Activated T-cell treated with anti-CD3 and anti-CD28 coated beads, Interleukin-2, amount 50 U/mL, for 24 hours (primary cell): ENCODE measurements at regions not wholly inside any gene's neighbourhood (a gene's known extent, or its start where the extent isn't known, plus 50 kb on each side); places are given as distances from the start of the nearest gene placed in this dataset.
"Not testable (repeated sequence)": the region's sequence is repeated elsewhere in the genome, so short reads cannot be mapped to it uniquely, and the experiment has no call there.

Experiments
- DNase-seq: peaks from one replicate; pipeline ENCODE4 v3.0.0-alpha.2; 2020
- H3K27ac Mint-ChIP-seq: 2 replicates; pipeline ENCODE4 v1.8.0; 2020; ENCODE audit warnings: mild to moderate bottlenecking, mixed read lengths
- H3K27me3 Mint-ChIP-seq: 2 replicates; pipeline ENCODE4 v1.8.0; 2020; ENCODE audit warnings: mixed read lengths
- H3K36me3 Mint-ChIP-seq: 2 replicates; pipeline ENCODE4 v1.8.0; 2020; ENCODE audit warnings: low read depth, mixed read lengths
- H3K4me1 Mint-ChIP-seq: 2 replicates; pipeline ENCODE4 v1.8.0; 2020; ENCODE audit warnings: low read depth, mixed read lengths
- H3K4me3 Mint-ChIP-seq: 2 replicates; pipeline ENCODE4 v1.8.0; 2020; ENCODE audit warnings: mild to moderate bottlenecking, moderate library complexity, mixed read lengths
- H3K9me3 Mint-ChIP-seq: 2 replicates; pipeline ENCODE4 v1.8.0; 2020; ENCODE audit warnings: mixed read lengths

- no peaks in the 10 kb centered on the region for H3K27me3 Mint-ChIP-seq
- H3K27ac Mint-ChIP-seq = no peak overlapping the region
- H3K4me1 Mint-ChIP-seq = no peaks in the 10 kb centered on the region
- no peak for DNase-seq
- H3K36me3 Mint-ChIP-seq = no peaks in the 10 kb centered on the region
- H3K4me3 Mint-ChIP-seq = no peak overlapping the region
- no peaks in the 10 kb centered on the region for H3K9me3 Mint-ChIP-seq
These were observed 779.3 kb downstream of the SLITRK5 start for GRCh38 chr13:88450515-88450914.

- no peak overlapping the region for H3K4me3 Mint-ChIP-seq
- no peaks in the 10 kb centered on the region for H3K9me3 Mint-ChIP-seq
- no peaks in the 10 kb centered on the region for H3K4me1 Mint-ChIP-seq
- H3K36me3 Mint-ChIP-seq = no peaks in the 10 kb centered on the region
- H3K27ac Mint-ChIP-seq = no peak overlapping the region
- no peaks in the 10 kb centered on the region for H3K27me3 Mint-ChIP-seq
- no peak for DNase-seq
These were observed 785.0 kb downstream of the SLITRK5 start for GRCh38 chr13:88456151-88456550.

DNA sequence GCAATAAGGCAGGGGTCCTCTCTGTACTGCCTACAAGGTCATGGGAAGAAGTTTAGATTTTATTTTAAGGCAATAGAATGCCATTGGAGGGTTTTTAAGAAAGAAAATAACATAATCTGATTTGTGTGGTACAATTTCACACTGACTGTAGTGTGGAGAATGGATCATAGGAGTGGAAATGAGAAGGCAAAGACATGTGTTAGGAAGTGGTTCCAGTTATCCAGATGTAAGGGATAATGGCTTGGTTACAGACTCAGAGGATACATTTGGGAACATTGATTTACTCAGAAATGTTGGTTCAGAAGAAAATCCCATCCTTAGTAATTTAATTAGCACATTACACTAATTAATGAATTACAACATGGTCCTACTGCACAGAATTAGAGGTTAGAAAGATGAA lies 788.2 kb downstream of the SLITRK5 start:
- H3K27ac Mint-ChIP-seq = no peak overlapping the region
- no peaks in the 10 kb centered on the region for H3K4me1 Mint-ChIP-seq
- no peak overlapping the region for H3K4me3 Mint-ChIP-seq
- no peaks in the 10 kb centered on the region for H3K9me3 Mint-ChIP-seq
- H3K36me3 Mint-ChIP-seq = no peaks in the 10 kb centered on the region
- H3K27me3 Mint-ChIP-seq = no peaks in the 10 kb centered on the region
- DNase-seq = no peak

DNA sequence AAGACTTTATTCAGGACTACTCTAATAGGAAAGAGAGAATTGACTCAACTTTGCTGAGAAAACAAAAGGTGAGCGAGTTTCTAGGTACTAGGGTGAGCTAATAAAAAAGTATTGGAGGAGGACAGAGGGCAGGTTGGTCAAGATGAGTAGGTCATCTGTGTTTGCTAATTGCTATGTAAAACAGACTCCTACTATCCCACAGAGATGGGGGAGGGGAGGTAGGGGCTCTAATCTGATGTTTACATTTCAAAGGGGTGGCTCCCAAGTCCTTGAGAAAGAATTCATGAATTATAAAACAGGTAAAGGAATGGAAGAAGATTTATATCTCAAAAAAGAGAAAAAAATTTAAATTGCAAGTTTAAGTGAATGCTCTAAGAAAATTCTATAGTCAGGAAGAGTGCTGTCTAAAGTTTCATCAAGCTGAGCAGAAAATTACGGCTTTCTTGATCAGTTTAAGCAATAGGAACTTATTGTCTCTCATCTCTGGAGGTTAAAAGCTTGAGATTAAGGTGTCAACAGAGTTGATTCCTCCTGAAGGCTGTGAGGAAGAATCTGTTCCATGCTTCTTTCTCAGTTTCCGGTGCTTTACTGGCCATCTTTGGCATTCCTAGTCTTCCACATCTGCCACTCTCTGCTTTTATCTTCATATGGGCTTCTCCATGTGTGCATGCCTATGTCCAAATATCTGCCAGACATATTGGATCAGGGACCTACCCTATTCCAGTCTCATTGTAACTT lies 790.3 kb downstream of the SLITRK5 start:
- no peak overlapping the region for H3K27ac Mint-ChIP-seq
- H3K9me3 Mint-ChIP-seq = no peaks in the 10 kb centered on the region
- no peak overlapping the region for H3K4me3 Mint-ChIP-seq
- H3K27me3 Mint-ChIP-seq = no peaks in the 10 kb centered on the region
- no peaks in the 10 kb centered on the region for H3K36me3 Mint-ChIP-seq
- H3K4me1 Mint-ChIP-seq = no peaks in the 10 kb centered on the region
- no peak for DNase-seq

DNA sequence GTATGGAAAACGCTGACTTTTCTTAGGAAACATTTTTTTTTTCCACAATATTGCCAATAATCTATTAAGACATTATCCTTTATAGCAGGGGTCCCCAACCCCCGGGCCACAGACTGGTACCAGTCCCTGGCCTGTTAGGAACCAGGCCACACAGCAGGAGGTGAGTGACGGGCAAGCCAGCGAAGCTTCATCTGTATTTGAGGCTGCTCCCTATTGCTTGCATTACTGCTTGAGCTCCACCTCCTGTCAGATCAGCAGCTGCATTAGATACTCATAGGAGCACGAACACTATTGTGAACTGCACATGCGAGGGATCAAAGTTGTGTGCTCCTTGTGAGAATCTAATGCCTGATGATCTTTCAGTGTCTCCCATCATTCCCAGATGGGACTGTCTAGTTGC lies 793.7 kb downstream of the SLITRK5 start:
- Mint-ChIP-seq H3K9me3 (no peaks in the 10 kb centered on the region), H3K27me3 (no peaks in the 10 kb centered on the region), H3K36me3 (no peaks in the 10 kb centered on the region)

DNA sequence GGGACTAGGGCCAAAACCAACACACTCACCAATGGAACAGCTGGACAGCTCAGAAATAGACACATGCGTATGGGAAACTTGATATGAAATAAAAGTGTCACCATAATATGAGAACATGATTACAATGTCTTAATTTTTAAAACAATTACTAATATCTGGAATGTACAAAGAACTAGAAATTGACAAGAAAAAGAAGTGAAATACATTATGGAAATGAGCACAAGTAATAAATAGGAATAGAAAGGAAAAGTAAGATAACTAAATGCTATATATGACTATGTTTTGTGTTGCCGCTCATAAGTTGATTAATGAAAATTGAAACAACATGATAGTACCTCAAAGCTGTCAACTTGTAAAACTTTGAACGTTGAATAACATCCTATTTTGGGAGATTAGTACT lies 801.1 kb downstream of the SLITRK5 start:
- no peak for DNase-seq
- H3K36me3 Mint-ChIP-seq = no peaks in the 10 kb centered on the region
- H3K27ac Mint-ChIP-seq = no peak overlapping the region
- no peaks in the 10 kb centered on the region for H3K27me3 Mint-ChIP-seq
- H3K4me1 Mint-ChIP-seq = peaks cover 2% of the 10 kb centered on the region
- no peaks in the 10 kb centered on the region for H3K9me3 Mint-ChIP-seq
- H3K4me3 Mint-ChIP-seq = no peak overlapping the region

More for the DNA sequence above, 793.7 kb downstream of the SLITRK5 start:
- H3K4me1 Mint-ChIP-seq = no peaks in the 10 kb centered on the region
- no peak overlapping the region for H3K4me3 Mint-ChIP-seq
- H3K27ac Mint-ChIP-seq = no peak overlapping the region
- DNase-seq = no peak

DNA sequence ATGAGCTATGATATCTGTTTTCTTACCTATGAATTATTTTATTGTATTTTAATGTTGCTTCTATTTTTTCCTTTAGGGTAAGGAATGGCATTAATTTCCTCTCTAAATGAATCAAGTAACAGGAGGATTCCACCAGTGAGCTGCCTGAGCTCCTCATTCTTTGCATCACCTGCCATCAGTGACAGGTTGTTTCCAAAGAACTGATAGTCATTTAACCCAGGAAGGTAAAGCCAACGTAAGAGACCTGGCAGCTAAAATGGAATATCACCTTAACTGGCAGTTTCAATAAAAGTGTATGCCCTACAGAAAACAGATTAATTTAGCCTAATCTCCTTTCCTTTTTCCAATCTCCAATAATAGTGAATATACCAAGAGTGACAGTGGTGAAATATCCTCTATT lies 812.0 kb downstream of the SLITRK5 start:
- Mint-ChIP-seq H3K27me3 (no peaks in the 10 kb centered on the region), H3K36me3 (no peaks in the 10 kb centered on the region), H3K27ac (no peak overlapping the region), H3K9me3 (peaks cover 12% of the 10 kb centered on the region), H3K4me1 (no peaks in the 10 kb centered on the region), H3K4me3 (no peak overlapping the region)
- DNase-seq = no peak

GRCh38 chr13:88507909-88508308 lies 836.7 kb downstream of the SLITRK5 start:
- DNase-seq = no peak
- Mint-ChIP-seq H3K27me3 (no peaks in the 10 kb centered on the region), H3K27ac (no peak overlapping the region), H3K4me1 (no peaks in the 10 kb centered on the region), H3K36me3 (peaks cover 25% of the 10 kb centered on the region), H3K9me3 (peaks cover 58% of the 10 kb centered on the region), H3K4me3 (no peak overlapping the region)

GRCh38 chr13:88512993-88513392 lies 841.8 kb downstream of the SLITRK5 start:
- peaks cover 13% of the 10 kb centered on the region for H3K36me3 Mint-ChIP-seq
- H3K4me1 Mint-ChIP-seq, H3K27ac Mint-ChIP-seq: not testable (repeated sequence)

DNA sequence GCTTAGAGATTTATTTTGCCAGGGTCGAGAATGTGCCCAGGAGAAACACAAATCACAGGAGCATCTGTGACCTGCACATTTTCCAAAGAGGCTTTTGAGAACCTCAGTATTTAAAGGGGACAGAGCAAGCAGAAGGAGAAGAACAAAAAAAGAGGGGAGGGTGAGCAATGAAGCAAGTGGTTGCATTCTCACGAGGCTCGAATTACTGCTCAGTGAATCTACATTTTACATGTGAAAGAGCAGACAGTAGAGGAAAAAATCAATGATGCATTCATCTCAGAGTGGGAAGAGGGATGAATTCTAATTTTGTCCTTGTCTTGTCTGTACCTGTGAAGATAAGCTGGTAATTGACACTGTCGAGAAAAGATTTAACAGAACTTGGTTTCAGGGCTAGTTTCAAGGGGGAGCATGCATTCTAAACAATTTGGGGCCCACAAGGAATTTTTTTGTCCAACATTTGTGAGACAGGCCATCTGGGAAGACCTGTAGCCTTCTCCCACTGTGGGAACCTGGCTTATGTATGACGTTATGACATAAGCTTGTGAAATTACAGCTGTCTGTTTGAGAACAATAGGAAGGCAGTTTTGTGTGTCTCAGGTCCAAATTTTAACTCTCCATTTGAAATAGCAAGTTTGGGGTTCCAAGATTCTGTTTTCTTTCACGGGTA lies 855.1 kb downstream of the SLITRK5 start:
- Mint-ChIP-seq H3K27me3 (no peaks in the 10 kb centered on the region), H3K4me3 (no peak overlapping the region), H3K4me1 (no peaks in the 10 kb centered on the region), H3K27ac (no peak overlapping the region), H3K36me3 (no peaks in the 10 kb centered on the region), H3K9me3 (peaks cover 12% of the 10 kb centered on the region)
- DNase-seq = no peak

More at GRCh38 chr13:88512993-88513392, 841.8 kb downstream of the SLITRK5 start:
- not testable (repeated sequence) for DNase-seq, H3K4me3 Mint-ChIP-seq, H3K27me3 Mint-ChIP-seq
- peaks cover 20% of the 10 kb centered on the region for H3K9me3 Mint-ChIP-seq

GRCh38 chr13:88526853-88527215 lies 855.7 kb downstream of the SLITRK5 start:
- H3K27me3 Mint-ChIP-seq = no peaks in the 10 kb centered on the region
- no peak overlapping the region for H3K4me3 Mint-ChIP-seq
- no peaks in the 10 kb centered on the region for H3K4me1 Mint-ChIP-seq
- H3K27ac Mint-ChIP-seq = no peak overlapping the region
- no peak for DNase-seq
- peaks cover 12% of the 10 kb centered on the region for H3K9me3 Mint-ChIP-seq
- H3K36me3 Mint-ChIP-seq = no peaks in the 10 kb centered on the region

GRCh38 chr13:88541994-88542393 lies 870.8 kb downstream of the SLITRK5 start:
- no peaks in the 10 kb centered on the region for H3K27me3 Mint-ChIP-seq
- H3K9me3 Mint-ChIP-seq = no peaks in the 10 kb centered on the region
- H3K36me3 Mint-ChIP-seq = no peaks in the 10 kb centered on the region
- no peak for DNase-seq
- H3K4me1 Mint-ChIP-seq = no peaks in the 10 kb centered on the region
- no peak overlapping the region for H3K4me3 Mint-ChIP-seq
- no peak overlapping the region for H3K27ac Mint-ChIP-seq

GRCh38 chr13:88544836-88545235 lies 873.7 kb downstream of the SLITRK5 start:
- Mint-ChIP-seq H3K4me3 (no peak overlapping the region), H3K27ac (no peak overlapping the region), H3K4me1 (no peaks in the 10 kb centered on the region), H3K36me3 (no peaks in the 10 kb centered on the region), H3K9me3 (no peaks in the 10 kb centered on the region), H3K27me3 (no peaks in the 10 kb centered on the region)
- no peak for DNase-seq

DNA sequence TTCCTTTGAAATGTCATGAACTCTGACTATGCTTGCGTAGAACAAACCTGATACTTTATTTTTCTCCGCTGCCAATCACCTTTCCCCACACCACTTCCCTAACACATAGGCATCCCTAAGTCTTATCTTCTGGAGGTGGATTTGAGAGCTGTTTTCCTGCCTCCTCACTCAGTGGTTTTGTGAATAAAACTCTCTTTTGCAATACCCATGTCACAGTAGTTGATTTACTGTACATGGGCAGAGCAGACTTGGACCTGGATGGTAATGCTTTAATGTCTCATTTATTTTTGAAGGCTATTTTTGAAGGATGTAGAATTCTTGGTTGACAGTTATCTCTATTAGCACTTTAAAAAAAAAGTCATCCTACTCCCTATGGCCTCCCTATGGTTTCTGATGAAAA lies 881.8 kb downstream of the SLITRK5 start:
- Mint-ChIP-seq H3K27me3 (no peaks in the 10 kb centered on the region), H3K4me3 (no peak overlapping the region), H3K27ac (no peak overlapping the region), H3K9me3 (peaks cover 2% of the 10 kb centered on the region), H3K4me1 (peaks cover 2% of the 10 kb centered on the region), H3K36me3 (no peaks in the 10 kb centered on the region)
- no peak for DNase-seq

GRCh38 chr13:88565566-88565965 lies 894.4 kb downstream of the SLITRK5 start:
- Mint-ChIP-seq H3K9me3 (peaks cover 3% of the 10 kb centered on the region), H3K4me3 (no peak overlapping the region), H3K27ac (no peak overlapping the region), H3K4me1 (peaks cover 1% of the 10 kb centered on the region), H3K27me3 (no peaks in the 10 kb centered on the region), H3K36me3 (no peaks in the 10 kb centered on the region)
- DNase-seq = no peak
